Endothelial cell of umbilical vein (primary cell): ENCODE measurements at regions not wholly inside any gene's neighbourhood (a gene's known extent, or its start where the extent isn't known, plus 50 kb on each side); places are given as distances from the start of the nearest gene placed in this dataset. TPM values are rescaled to one million over a fixed set of nuclear protein-coding genes. Genes with fewer than 3 reads are reported as not detected.

Experiments used
- BruUV-seq: library from RNA; stranded (reverse); fragments of 400-500 nt; replicated peaks from 2 replicates; lab custom pipeline; 2021; lab: Mats Ljungman, UMichigan
- CTCF ChIA-PET: fragments of 300-600, 350-600 bp; sonication (Branson Sonifier 250); formaldehyde crosslinking; loops from one replicate; lab custom pipeline; 2021; ENCODE audit warnings: antibody characterized with exemption, inconsistent platforms; lab: Charles Lee
- POLR2A ChIA-PET: fragments of 300-600, 350-600 bp; sonication (Branson Sonifier 250); formaldehyde crosslinking; loops from one replicate; lab custom pipeline; 2021; ENCODE audit warnings: antibody characterized with exemption, inconsistent platforms; lab: Charles Lee
- DNase-seq: peaks from one replicate; pipeline ENCODE4 v3.0.0-alpha.2; 2011; ENCODE audit warnings: low read depth, low spot score
- FAIRE-seq: peaks from 2 replicates; lab custom pipeline; 2011; peaks lifted over from hg19 to GRCh38; lab: Jason Lieb, UNC
- H2AFZ ChIP-seq: 2 replicates; pipeline ENCODE4 v1.6.0; 2012; ENCODE audit warnings: low read depth, low read length, control low read depth, inconsistent platforms
- H3K27ac ChIP-seq: 2 replicates; pipeline ENCODE4 v1.5.1; 2011; ENCODE audit warnings: low read depth, mild to moderate bottlenecking, control low read depth, low read length, moderate library complexity; ENCODE audit not compliant: insufficient read depth
- H3K27me3 ChIP-seq, 2 experiments: 2 replicates each; pipeline versions ENCODE4 v1.6.0 to v1.6.1; 2011; ENCODE audit warnings: low read length in 2 of 2, mixed read lengths in 1 of 2; ENCODE audit not compliant: control insufficient read depth in 2 of 2, insufficient read depth in 2 of 2
- H3K36me3 ChIP-seq, 2 experiments: 2 replicates in 1 of 2; 3 replicates in 1 of 2; pipeline ENCODE4 v1.5.1; 2011; ENCODE audit warnings: low read length in 2 of 2, mild to moderate bottlenecking in 1 of 2, moderate library complexity in 1 of 2; ENCODE audit not compliant: control insufficient read depth in 2 of 2, insufficient read depth in 2 of 2; ENCODE audit errors: extremely low read depth in 1 of 2
- H3K4me1 ChIP-seq: 3 replicates; pipeline ENCODE4 v1.5.1; 2011; ENCODE audit warnings: mild to moderate bottlenecking, low read length; ENCODE audit not compliant: control insufficient read depth, insufficient read depth; ENCODE audit errors: extremely low read depth
- H3K4me2 ChIP-seq: 2 replicates; pipeline ENCODE4 v1.6.1; 2011; ENCODE audit warnings: low read length, control low read depth, mixed read lengths; ENCODE audit not compliant: insufficient read depth
- H3K4me3 ChIP-seq, 3 experiments: fragments of 200-600 bp in 1 of 3; sonication (generic), shearing (Covaris generic) in 1 of 3; replicated peaks in 1 of 3; 2 replicates each; pipeline ENCODE4 v1.5.1; 2011 to 2016; ENCODE audit warnings: control low read depth in 3 of 3, low read length in 3 of 3, mild to moderate bottlenecking in 2 of 3, inconsistent platforms in 1 of 3, low read depth in 1 of 3, moderate library complexity in 1 of 3; ENCODE audit not compliant: insufficient read depth in 1 of 3
- H3K79me2 ChIP-seq: 2 replicates; pipeline ENCODE4 v1.6.0; 2012; ENCODE audit warnings: low read length, inconsistent platforms; ENCODE audit not compliant: control insufficient read depth, insufficient read depth
- H3K9ac ChIP-seq: replicated peaks from 2 replicates; pipeline ENCODE3; 2011; ENCODE audit warnings: low read length, control low read depth; ENCODE audit not compliant: insufficient read depth; ENCODE audit errors: extremely low read depth
- H3K9me1 ChIP-seq: replicated peaks from 3 replicates; pipeline ENCODE4 v1.6.0; 2011; ENCODE audit warnings: mild to moderate bottlenecking, low read length; ENCODE audit not compliant: control insufficient read depth, insufficient read depth; ENCODE audit errors: extremely low read depth
- H3K9me3 ChIP-seq: replicated peaks from 2 replicates; pipeline ENCODE4 v1.5.1; 2012; ENCODE audit warnings: low read length, inconsistent platforms; ENCODE audit not compliant: control insufficient read depth, insufficient read depth
- H4K20me1 ChIP-seq: replicated peaks from 2 replicates; pipeline ENCODE3; 2011; ENCODE audit warnings: mild to moderate bottlenecking, low read length; ENCODE audit not compliant: control insufficient read depth, insufficient read depth; ENCODE audit errors: extremely low read depth
- CTCF ChIP-seq, 2 donors: IDR thresholded peaks; 1 replicate in 1 of 2; 2 replicates in 1 of 2; pipeline ENCODE4 v1.5.1; 2011; ENCODE audit warnings: low read length in 2 of 2, mild to moderate bottlenecking in 2 of 2, moderate library complexity in 2 of 2, control low read depth in 1 of 2, inconsistent platforms in 1 of 2, low read depth in 1 of 2; ENCODE audit not compliant: insufficient read depth in 1 of 2; ENCODE audit errors: extremely low read depth in 1 of 2
- EZH2 ChIP-seq: IDR thresholded peaks from 2 replicates; pipeline ENCODE4 v1.6.1; 2012; ENCODE audit warnings: borderline replicate concordance, low read depth, mild to moderate bottlenecking, moderate library complexity, low read length, inconsistent platforms; ENCODE audit not compliant: severe bottlenecking
- FOS ChIP-seq: IDR thresholded peaks from 2 replicates; pipeline ENCODE4 v1.6.1; 2011; ENCODE audit warnings: mild to moderate bottlenecking, low read length, moderate library complexity, borderline replicate concordance; ENCODE audit not compliant: insufficient read depth
- MYC ChIP-seq: IDR thresholded peaks from one replicate; pipeline ENCODE4 v1.6.1; 2011; ENCODE audit warnings: mild to moderate bottlenecking, low read depth, low read length
- POLR2A ChIP-seq: IDR thresholded peaks from 2 replicates; pipeline ENCODE4 v1.6.1; 2012; ENCODE audit warnings: low read depth, mild to moderate bottlenecking, control low read depth, low read length
- POLR2AphosphoS5 ChIP-seq: IDR thresholded peaks from 2 replicates; pipeline ENCODE4 v1.6.1; 2012; ENCODE audit warnings: low read depth, mild to moderate bottlenecking, control low read depth, low read length, moderate library complexity; ENCODE audit not compliant: insufficient read depth
- dilution Hi-C: fragments of 300-500 bp; cut with MboI; formaldehyde crosslinking; loops from one replicate; pipeline ENCODE4 v1.15.0; 2019; ENCODE audit warnings: low sequenced_read_pairs; ENCODE audit not compliant: extremely low pct_ligation_motif_present
- intact Hi-C: fragments of 100-400 bp; cut with micrococcal nuclease; formaldehyde crosslinking; loops from one replicate; pipeline ENCODE4 v1.10.0; 2022
- small RNA-seq: library from RNA; depleted of rRNA; stranded (forward); fragments of <200 nt; gene quantifications from one replicate; pipeline ENCODE3, GENCODE V24; 2012; ENCODE audit warnings: low replicate concordance, low read depth; ENCODE audit not compliant: insufficient read depth, insufficient read length

- POLR2A ChIA-PET = no interaction called here
- Histone ChIP-seq H3K9me3 (no peaks in the 10 kb centered on the region), H3K27me3 (no peaks in the 10 kb centered on the region), H3K4me1 (no peaks in the 10 kb centered on the region), H3K27ac (no peak overlapping the region), H2AFZ (no peak overlapping the region), H3K9me1 (no peaks in the 10 kb centered on the region), H3K36me3 (no peaks in the 10 kb centered on the region), H3K9ac (no peak overlapping the region), H3K79me2 (no peaks in the 10 kb centered on the region), H3K4me3 (no peak overlapping the region), H3K4me2 (no peak overlapping the region), H4K20me1 (no peaks in the 10 kb centered on the region)
- TF ChIP-seq POLR2A (no peak), FOS (no peak), EZH2 (no peak), POLR2AphosphoS5 (no peak), CTCF (IDR thresholded peaks at IDR 0.05; ENCODE audit: extremely low read depth in 1 of 2, insufficient read depth in 1 of 2, low read depth in 1 of 2, low read length in 2 of 2) (no peak), MYC (no peak)
- CTCF ChIA-PET = no interaction called here
- FAIRE-seq (no peak), DNase-seq (no peak)
- intact Hi-C loops (no loop called here), dilution Hi-C loops (no loop called here)
- no TSS peak for BruUV-seq
Measured at GRCh38 chr2:15996536-15997423, 56.4 kb downstream of the MYCN start.

Small RNAs in the stretch of these regions (small RNA-seq; reads per million reads assigned to genes)
- gene AC174048.1 (not detected), gene RF00561 (not detected)
